WTC11 (cell line): ENCODE measurements at regions not wholly inside any gene's neighbourhood (a gene's known extent, or its start where the extent isn't known, plus 50 kb on each side); places are given as distances from the start of the nearest gene placed in this dataset.

Experiments used
- ATAC-seq: fragments of 200-7000 bp; cut with Tn5 transposase; 2 replicates; pipeline ENCODE4 v1.10.0; 2021; ENCODE audit warnings: mild to moderate bottlenecking, moderate library complexity
- CTCF ChIA-PET: fragments of 300-600 bp; sonication (Branson Sonifier 250); formaldehyde crosslinking; loops from one replicate; lab custom pipeline; 2021; ENCODE audit warnings: antibody characterized with exemption; lab: Charles Lee
- POLR2A ChIA-PET: fragments of 350-600 bp; sonication (Branson Sonifier 250); formaldehyde crosslinking; loops from one replicate; lab custom pipeline; 2021; ENCODE audit warnings: antibody characterized with exemption; lab: Charles Lee
- DNase-seq: peaks from one replicate; pipeline ENCODE4 v3.0.0; 2021; ENCODE audit warnings: low spot score
- H3K27ac Mint-ChIP-seq: 2 replicates; pipeline ENCODE4 v1.8.0; 2021; ENCODE audit warnings: mixed read lengths
- H3K27me3 Mint-ChIP-seq: 2 replicates; pipeline ENCODE4 v1.8.0; 2021; ENCODE audit warnings: low read depth, mild to moderate bottlenecking, moderate library complexity, mixed read lengths
- H3K36me3 Mint-ChIP-seq: 2 replicates; pipeline ENCODE4 v1.8.0; 2021; ENCODE audit warnings: mixed read lengths
- H3K4me1 Mint-ChIP-seq: 2 replicates; pipeline ENCODE4 v1.8.0; 2022; ENCODE audit warnings: mixed read lengths
- H3K4me3 Mint-ChIP-seq: 2 replicates; pipeline ENCODE4 v1.8.0; 2021; ENCODE audit warnings: mild to moderate bottlenecking, moderate library complexity, mixed read lengths
- H3K9me3 Mint-ChIP-seq: 2 replicates; pipeline ENCODE4 v1.8.0; 2021; ENCODE audit warnings: mixed read lengths
- ARID4B ChIP-seq: sonication (generic); formaldehyde crosslinking; IDR thresholded peaks from 2 replicates; pipeline ENCODE4 v1.8.0; 2023; ENCODE audit warnings: missing genetic modification reagents, mild to moderate bottlenecking, borderline replicate concordance
- ATF1 ChIP-seq: sonication (generic); formaldehyde crosslinking; IDR thresholded peaks from 2 replicates; pipeline ENCODE4 v1.8.1; 2023; ENCODE audit warnings: mild to moderate bottlenecking, moderate library complexity, missing genetic modification reagents
- ATF3 ChIP-seq: sonication (generic); formaldehyde crosslinking; conservative IDR thresholded peaks from 2 replicates; pipeline ENCODE4 v1.8.1; 2022; ENCODE audit warnings: mild to moderate bottlenecking, missing genetic modification reagents
- ATF6 ChIP-seq: sonication (generic); formaldehyde crosslinking; IDR thresholded peaks from 2 replicates; pipeline ENCODE4 v1.8.1; 2023; ENCODE audit warnings: mild to moderate bottlenecking, missing genetic modification reagents
- EMX1 ChIP-seq: fragments of 250-450 bp; sonication (Bioruptor Pico); IDR thresholded peaks from 2 replicates; pipeline ENCODE4 v1.8.0; 2021; ENCODE audit warnings: mild to moderate bottlenecking
- FOXJ3 ChIP-seq: sonication (generic); formaldehyde crosslinking; IDR thresholded peaks from 2 replicates; pipeline ENCODE4 v1.9.0; 2021; ENCODE audit warnings: missing genetic modification reagents, mild to moderate bottlenecking, borderline replicate concordance
- FOXK1 ChIP-seq: sonication (generic); formaldehyde crosslinking; IDR thresholded peaks from 2 replicates; pipeline ENCODE4 v1.8.0; 2022; ENCODE audit warnings: mild to moderate bottlenecking, moderate library complexity, missing genetic modification reagents
- FOXP1 ChIP-seq: sonication (generic); formaldehyde crosslinking; IDR thresholded peaks from 2 replicates; pipeline ENCODE4 v1.8.0; 2022; ENCODE audit warnings: missing genetic modification reagents, mild to moderate bottlenecking, moderate library complexity, borderline replicate concordance
- HMGA2 ChIP-seq: fragments of 250-450 bp; sonication (Bioruptor Pico); IDR thresholded peaks from 2 replicates; pipeline ENCODE4 v1.4.0; 2021; ENCODE audit warnings: mild to moderate bottlenecking, moderate library complexity
- NR3C1 ChIP-seq: sonication (generic); formaldehyde crosslinking; conservative IDR thresholded peaks from 2 replicates; pipeline ENCODE4 v1.8.1; 2023; ENCODE audit warnings: low read depth, mild to moderate bottlenecking, missing genetic modification reagents
- PRDM15 ChIP-seq: sonication (generic); formaldehyde crosslinking; IDR thresholded peaks from 2 replicates; pipeline ENCODE4 v1.8.0; 2022; ENCODE audit warnings: missing genetic modification reagents
- TEAD1 ChIP-seq: sonication (generic); formaldehyde crosslinking; IDR thresholded peaks from 2 replicates; pipeline ENCODE4 v1.8.0; 2022; ENCODE audit warnings: mild to moderate bottlenecking, missing genetic modification reagents
- ZNF138 ChIP-seq: sonication (generic); formaldehyde crosslinking; conservative IDR thresholded peaks from 2 replicates; pipeline ENCODE4 v1.8.1; 2022; ENCODE audit warnings: mild to moderate bottlenecking, moderate library complexity, missing genetic modification reagents
- ZNF512 ChIP-seq: sonication (generic); formaldehyde crosslinking; IDR thresholded peaks from 2 replicates; pipeline ENCODE4 v1.8.1; 2022; ENCODE audit warnings: missing genetic modification reagents, borderline replicate concordance
- ZSCAN18 ChIP-seq: fragments of 250-450 bp; sonication (Bioruptor Pico); IDR thresholded peaks from 2 replicates; pipeline ENCODE4 v2.1.2; 2022; ENCODE audit warnings: mild to moderate bottlenecking, moderate library complexity

GRCh38 chr3:59406943-59407342 lies 357.1 kb upstream of the CFAP20DC start:
- no peak overlapping the region for H3K4me3 Mint-ChIP-seq
- TF ChIP-seq HMGA2 (no peak), ATF1 (no peak), ZSCAN18 (CRISPR knock-in tag) (no peak), FOXK1 (CRISPR knock-in tag) (no peak), TEAD1 (CRISPR knock-in tag) (no peak), NR3C1 (no peak), EMX1 (CRISPR knock-in tag) (no peak), PRDM15 (CRISPR knock-in tag) (no peak), ATF3 (no peak), ZNF138 (CRISPR knock-in tag) (no peak), FOXP1 (CRISPR knock-in tag) (no peak), ZNF512 (CRISPR knock-in tag) (no peak), ARID4B (CRISPR knock-in tag) (no peak), FOXJ3 (no peak), ATF6 (CRISPR knock-in tag) (no peak)
- no peak for DNase-seq
- CTCF ChIA-PET, result no interaction called here
- peaks cover 9% of the 10 kb centered on the region for H3K4me1 Mint-ChIP-seq
- no peaks in the 10 kb centered on the region for H3K27me3 Mint-ChIP-seq
- H3K9me3 Mint-ChIP-seq, result no peaks in the 10 kb centered on the region
- H3K36me3 Mint-ChIP-seq, result no peaks in the 10 kb centered on the region
- POLR2A ChIA-PET, result no interaction called here
- H3K27ac Mint-ChIP-seq, result no peak overlapping the region
- no peak for ATAC-seq
